IMR-90 (cell line): ENCODE measurements at regions not wholly inside any gene's neighbourhood (a gene's known extent, or its start where the extent isn't known, plus 50 kb on each side); places are given as distances from the start of the nearest gene placed in this dataset.

Experiments used
- ATAC-seq: fragments of 200-7000 bp; cut with Tn5 transposase; 2 replicates; pipeline ENCODE4 v1.9.1; 2020; ENCODE audit warnings: low read depth, mild to moderate bottlenecking, moderate library complexity
- BruUV-seq: library from RNA; stranded (reverse); fragments of 400-500 nt; replicated peaks from 2 replicates; lab custom pipeline; 2021; lab: Mats Ljungman, UMichigan
- CTCF ChIA-PET: fragments of 300-600 bp; formaldehyde crosslinking; extraction: SDS; loops from one replicate; lab custom pipeline; 2021; ENCODE audit warnings: antibody characterized with exemption; lab: Yijun Ruan, JAX
- POLR2A ChIA-PET: fragments of 300-600 bp; sonication (Branson Sonifier 250); formaldehyde crosslinking; loops from one replicate; lab custom pipeline; 2022; ENCODE audit warnings: antibody characterized with exemption; ENCODE audit not compliant: unreplicated experiment; lab: Charles Lee
- DNase-seq: peaks from one replicate; pipeline ENCODE4 v3.0.0; 2013
- H2AFZ ChIP-seq: replicated peaks from 2 replicates; pipeline ENCODE3; 2013; ENCODE audit warnings: low read length, mild to moderate bottlenecking; ENCODE audit not compliant: poor library complexity
- H2AK5ac ChIP-seq: 2 replicates; pipeline ENCODE4 v1.6.1; 2013; ENCODE audit warnings: low read depth, low read length, inconsistent platforms
- H2AK9ac ChIP-seq: replicated peaks from 2 replicates; pipeline ENCODE3; 2013; ENCODE audit warnings: mild to moderate bottlenecking, low read depth, low read length, moderate library complexity; ENCODE audit not compliant: poor library complexity
- H2BK120ac ChIP-seq: 2 replicates; pipeline ENCODE4 v1.6.1; 2013; ENCODE audit warnings: low read depth, low read length, inconsistent platforms
- H2BK15ac ChIP-seq: 3 replicates; pipeline ENCODE4 v1.6.1; 2013; ENCODE audit warnings: low read depth, low read length, inconsistent platforms
- H2BK20ac ChIP-seq: 2 replicates; pipeline ENCODE4 v1.6.1; 2013; ENCODE audit warnings: low read depth, mild to moderate bottlenecking, inconsistent platforms, low read length, moderate library complexity
- H2BK5ac ChIP-seq: 2 replicates; pipeline ENCODE4 v1.6.1; 2013; ENCODE audit warnings: mild to moderate bottlenecking, low read depth, low read length, inconsistent platforms; ENCODE audit not compliant: poor library complexity, severe bottlenecking
- H3K14ac ChIP-seq: replicated peaks from 2 replicates; pipeline ENCODE4 v1.6.1; 2013; ENCODE audit warnings: low read depth, low read length, inconsistent platforms
- H3K18ac ChIP-seq: 2 replicates; pipeline ENCODE4 v1.6.1; 2013; ENCODE audit warnings: low read depth, low read length, control low read depth
- H3K23ac ChIP-seq: 2 replicates; pipeline ENCODE4 v1.6.1; 2013; ENCODE audit warnings: low read depth, low read length, inconsistent platforms
- H3K27ac ChIP-seq: 2 replicates; pipeline ENCODE4 v1.5.1; 2013; ENCODE audit warnings: mild to moderate bottlenecking, control low read depth, low read length; ENCODE audit not compliant: insufficient read depth
- H3K27me3 ChIP-seq: 2 replicates; pipeline ENCODE4 v1.6.1; 2013; ENCODE audit warnings: low read length; ENCODE audit not compliant: control insufficient read depth, insufficient read depth
- H3K36me3 ChIP-seq: 2 replicates; pipeline ENCODE4 v1.6.1; 2013; ENCODE audit warnings: low read length, mixed read lengths; ENCODE audit not compliant: control insufficient read depth, insufficient read depth
- H3K4ac ChIP-seq: 2 replicates; pipeline ENCODE4 v1.6.1; 2013; ENCODE audit warnings: low read depth, low read length, inconsistent platforms
- H3K4me1 ChIP-seq: 2 replicates; pipeline ENCODE4 v1.6.1; 2013; ENCODE audit warnings: low read length, mixed read lengths; ENCODE audit not compliant: control insufficient read depth, insufficient read depth
- H3K4me2 ChIP-seq: 2 replicates; pipeline ENCODE4 v1.6.1; 2013; ENCODE audit warnings: low read depth, mild to moderate bottlenecking, control low read depth, low read length, moderate library complexity
- H3K4me3 ChIP-seq: 2 replicates; pipeline ENCODE4 v1.5.1; 2013; ENCODE audit warnings: low read depth, mild to moderate bottlenecking, control low read depth, low read length, moderate library complexity; ENCODE audit not compliant: insufficient read depth
- H3K56ac ChIP-seq: 2 replicates; pipeline ENCODE4 v1.6.1; 2013; ENCODE audit warnings: low read length, inconsistent platforms; ENCODE audit not compliant: insufficient read depth; ENCODE audit errors: extremely low read depth
- H3K79me1 ChIP-seq, 2 experiments: 2 replicates each; pipeline ENCODE4 v1.6.1; 2013; ENCODE audit warnings: low read length in 2 of 2, inconsistent platforms in 1 of 2, low read depth in 1 of 2
- H3K9ac ChIP-seq: 2 replicates; pipeline ENCODE4 v1.6.1; 2013; ENCODE audit warnings: low read depth, low read length, control low read depth
- H3K9me1 ChIP-seq: 2 replicates; pipeline ENCODE4 v1.6.1; 2013; ENCODE audit warnings: low read length, inconsistent platforms; ENCODE audit not compliant: insufficient read depth
- H3K9me3 ChIP-seq: 2 replicates; pipeline ENCODE4 v1.6.1; 2013; ENCODE audit warnings: low read length; ENCODE audit not compliant: control insufficient read depth, insufficient read depth
- H4K20me1 ChIP-seq: 2 replicates; pipeline ENCODE4 v1.6.1; 2013; ENCODE audit warnings: low read length, inconsistent platforms; ENCODE audit not compliant: insufficient read depth
- H4K5ac ChIP-seq: 2 replicates; pipeline ENCODE4 v1.6.1; 2013; ENCODE audit warnings: mild to moderate bottlenecking, low read depth, low read length, control low read depth
- H4K8ac ChIP-seq, 2 experiments: 2 replicates each; pipeline ENCODE4 v1.6.1; 2013; ENCODE audit warnings: low read depth in 2 of 2, low read length in 2 of 2, control low read depth in 1 of 2, inconsistent platforms in 1 of 2
- H4K91ac ChIP-seq: 2 replicates; pipeline ENCODE4 v1.6.1; 2013; ENCODE audit warnings: low read depth, low read length, inconsistent platforms; ENCODE audit not compliant: insufficient read depth
- BHLHE40 ChIP-seq: fragments of 150-350 bp; IDR thresholded peaks from 2 replicates; pipeline ENCODE4 v1.6.1; 2016; ENCODE audit warnings: mild to moderate bottlenecking, low read depth, low read length
- CEBPB ChIP-seq: IDR thresholded peaks from 2 replicates; pipeline ENCODE4 v1.6.1; 2012; ENCODE audit warnings: low read depth, low read length, improper control_type of control experiment
- CHD1 ChIP-seq: IDR thresholded peaks from 2 replicates; pipeline ENCODE4 v1.6.1; 2012; ENCODE audit warnings: low read depth, low read length, improper control_type of control experiment
- FOS ChIP-seq: fragments of 150-350 bp; IDR thresholded peaks from 2 replicates; pipeline ENCODE4 v1.6.1; 2016; ENCODE audit warnings: low read depth, low read length
- MAFK ChIP-seq: IDR thresholded peaks from 2 replicates; pipeline ENCODE4 v1.6.1; 2012; ENCODE audit warnings: low read depth, low read length, improper control_type of control experiment
- MAZ ChIP-seq: IDR thresholded peaks from 2 replicates; pipeline ENCODE4 v1.6.1; 2012; ENCODE audit warnings: low read depth, mild to moderate bottlenecking, low read length, improper control_type of control experiment, moderate library complexity, borderline replicate concordance
- MXI1 ChIP-seq: IDR thresholded peaks from 2 replicates; pipeline ENCODE4 v1.6.1; 2012; ENCODE audit warnings: low read depth, mild to moderate bottlenecking, low read length, moderate library complexity, borderline replicate concordance
- RAD21 ChIP-seq: IDR thresholded peaks from 2 replicates; pipeline ENCODE4 v1.6.1; 2012; ENCODE audit warnings: low read length, improper control_type of control experiment
- RCOR1 ChIP-seq: IDR thresholded peaks from 2 replicates; pipeline ENCODE4 v1.6.1; 2012; ENCODE audit warnings: mild to moderate bottlenecking, low read length, improper control_type of control experiment; ENCODE audit not compliant: insufficient replicate concordance
- RFX5 ChIP-seq: IDR thresholded peaks from 2 replicates; pipeline ENCODE4 v1.8.0; 2012; ENCODE audit warnings: low read depth, mild to moderate bottlenecking, low read length, moderate library complexity
- SMC3 ChIP-seq: fragments of 150-350 bp; IDR thresholded peaks from 2 replicates; pipeline ENCODE4 v1.6.1; 2016; ENCODE audit warnings: low read depth, mild to moderate bottlenecking, antibody characterized with exemption, low read length, moderate library complexity
- WGBS, 2 experiments: methylation state at CpG; one replicate each; pipeline versions ENCODE4 v1.1.5 to v1.1.7; 2013; ENCODE audit warnings: missing lambda C conversion rate in 2 of 2; ENCODE audit not compliant: insufficient read length in 1 of 2; ENCODE audit errors: extremely low coverage in 2 of 2; 5-methylcytosine and 5-hydroxymethylcytosine counted together
- dilution Hi-C: fragments of 300-500 bp; cut with HindIII; formaldehyde crosslinking; loops from one replicate; pipeline ENCODE4 v1.14.3; 2018; ENCODE audit warnings: low sequenced_read_pairs; ENCODE audit not compliant: unreplicated experiment
- in situ Hi-C: fragments of 300-500 bp; cut with MboI; formaldehyde crosslinking; loops from 3 replicates; pipeline ENCODE4 v1.14.3; 2019; ENCODE audit warnings: low sequenced_read_pairs, inconsistent platforms, mixed read lengths
- intact Hi-C: fragments of 100-400 bp; cut with micrococcal nuclease; formaldehyde crosslinking; loops from 2 replicates; pipeline ENCODE4 v1.10.0; 2022
- TF ChIP-seq, protein P1 (sequence below): fragments of 150-350 bp; IDR thresholded peaks from 2 replicates; pipeline ENCODE4 v1.6.1; 2017; ENCODE audit warnings: mild to moderate bottlenecking, antibody characterized with exemption, low read length, low read depth

DNA sequence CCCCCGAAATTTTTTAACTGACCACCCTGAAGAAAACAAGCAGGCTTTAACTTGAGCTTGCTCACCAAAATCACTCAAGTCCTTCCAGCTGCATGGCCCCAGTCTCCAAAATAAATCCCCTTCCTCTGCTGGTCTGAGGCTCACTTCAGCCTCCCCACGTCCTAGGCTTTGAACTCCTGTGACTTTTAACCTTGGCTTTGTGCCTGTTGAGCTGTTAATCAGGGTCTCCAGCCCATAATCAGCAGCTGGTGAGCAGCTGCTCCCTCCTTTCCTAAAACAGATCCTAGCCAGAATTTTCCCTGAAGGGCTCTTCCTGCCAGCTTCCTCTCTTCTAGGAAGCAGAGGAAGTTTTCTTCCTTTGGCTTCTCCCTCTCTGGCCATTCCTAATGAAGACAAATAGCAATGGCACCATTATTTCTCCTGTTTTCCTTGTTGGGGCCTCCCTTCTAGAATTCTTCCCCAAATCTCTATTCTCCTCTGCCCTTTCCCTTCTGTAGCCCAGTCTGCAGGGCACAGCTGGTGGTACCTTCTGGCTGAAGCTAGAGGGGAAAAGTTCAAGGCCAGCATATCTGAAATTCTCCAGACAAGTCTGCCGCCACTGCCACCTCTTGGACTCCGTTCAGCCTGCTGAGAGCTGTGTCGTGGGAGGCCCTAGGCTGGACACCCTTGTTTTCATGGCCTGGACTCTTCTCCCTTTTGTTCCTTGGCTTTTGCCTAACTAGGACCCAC is 152.1 kb downstream of the NOC3L start:
- Histone ChIP-seq H3K27ac (no peak overlapping the region), H3K9me1 (peaks cover 8% of the 10 kb centered on the region; the same call in 1 of the 2 replicates), H2BK5ac (no peak overlapping the region), H3K9ac (no peak overlapping the region), H3K4me1 (peaks cover 6% of the 10 kb centered on the region; the same call in 1 of the 2 replicates), H3K18ac (peak overlapping the region; percentile 4; the same call in 1 of the 2 replicates), H3K79me1 (no peaks in the 10 kb centered on the region), H2AK9ac (no peak overlapping the region), H3K4ac (no peak overlapping the region; the same call in 1 of the 2 replicates), H2BK120ac (peak overlapping the region; percentile 9; the same call in 1 of the 2 replicates), H4K20me1 (no peaks in the 10 kb centered on the region), H3K4me2 (no peak overlapping the region), H3K23ac (no peak overlapping the region), H3K36me3 (no peaks in the 10 kb centered on the region), H2BK20ac (no peak overlapping the region; the same call in 1 of the 2 replicates), H4K8ac (no peak overlapping the region), H3K4me3 (no peak overlapping the region), H2AFZ (no peak overlapping the region), H3K27me3 (no peaks in the 10 kb centered on the region), H2BK15ac (no peak overlapping the region), H3K56ac (no peak overlapping the region), H4K91ac (no peak overlapping the region), H3K9me3 (no peaks in the 10 kb centered on the region), H4K5ac (no peak overlapping the region), H3K14ac (no peak overlapping the region), H2AK5ac (no peak overlapping the region)
- ChIA-PET POLR2A (no interaction called here), CTCF (no interaction called here)
- intact Hi-C loops (no loop called here), in situ Hi-C loops (no loop called here), dilution Hi-C loops (no loop called here)
- DNase-seq (no peak), ATAC-seq (no peak)
- no TSS peak for BruUV-seq
- WGBS, 2 experiments, result 70% methylated on average over 4 of the region's 5 CpGs; no CpG with 5 or more reads in 1 of the 2 experiments
- TF ChIP-seq, protein P1, sequence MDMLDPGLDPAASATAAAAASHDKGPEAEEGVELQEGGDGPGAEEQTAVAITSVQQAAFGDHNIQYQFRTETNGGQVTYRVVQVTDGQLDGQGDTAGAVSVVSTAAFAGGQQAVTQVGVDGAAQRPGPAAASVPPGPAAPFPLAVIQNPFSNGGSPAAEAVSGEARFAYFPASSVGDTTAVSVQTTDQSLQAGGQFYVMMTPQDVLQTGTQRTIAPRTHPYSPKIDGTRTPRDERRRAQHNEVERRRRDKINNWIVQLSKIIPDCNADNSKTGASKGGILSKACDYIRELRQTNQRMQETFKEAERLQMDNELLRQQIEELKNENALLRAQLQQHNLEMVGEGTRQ, result no peak
- TF ChIP-seq CHD1 (no peak), MAFK (no peak), RFX5 (no peak), RAD21 (no peak), FOS (no peak), BHLHE40 (no peak), MXI1 (no peak), MAZ (no peak), RCOR1 (no peak), CEBPB (no peak), SMC3 (no peak)
